A549 (cell line): ENCODE measurements at regions not wholly inside any gene's neighbourhood (a gene's known extent, or its start where the extent isn't known, plus 50 kb on each side); places are given as distances from the start of the nearest gene placed in this dataset.

Experiments
- EP300 ChIP-seq, 2 experiments: fragments of >200 bp; sonication (Bioruptor Twin); formaldehyde crosslinking; IDR thresholded peaks; 2 replicates in 1 of 2; 3 replicates in 1 of 2; pipeline ENCODE4 v1.6.1; 2016 to 2017
- FOSB ChIP-seq: fragments of 250-450 bp; sonication (Bioruptor Pico); IDR thresholded peaks from 2 replicates; pipeline ENCODE4 v1.5.0; 2020; ENCODE audit warnings: mild to moderate bottlenecking, moderate library complexity
- HDAC2 ChIP-seq: fragments of 200-600 bp; sonication (generic); IDR thresholded peaks from 2 replicates; pipeline ENCODE4 v1.6.1; 2016
- NR3C1 ChIP-seq: fragments of >200 bp; sonication (Bioruptor Twin); formaldehyde crosslinking; IDR thresholded peaks from 3 replicates; pipeline ENCODE4 v1.6.1; 2017
- POLR2A ChIP-seq: IDR thresholded peaks from 2 replicates; pipeline ENCODE4 v1.6.1; 2012; ENCODE audit warnings: mild to moderate bottlenecking, low read length
- RAD21 ChIP-seq, 2 experiments: fragments of >200 bp in 1 of 2; sonication (Bioruptor Twin) in 1 of 2; formaldehyde crosslinking in 1 of 2; IDR thresholded peaks in 1 of 2; conservative IDR thresholded peaks in 1 of 2; 2 replicates in 1 of 2; 3 replicates in 1 of 2; pipeline ENCODE4 v1.6.1; 2012 to 2018; ENCODE audit warnings: inconsistent platforms in 1 of 2
- TF ChIP-seq, protein P1 (sequence below): fragments of >200 bp; sonication (Bioruptor Twin); formaldehyde crosslinking; IDR thresholded peaks from 3 replicates; pipeline ENCODE4 v1.5.1; 2016
- TF ChIP-seq, protein P2 (sequence below): IDR thresholded peaks from 2 replicates; pipeline ENCODE4 v1.6.1; 2012
- TF ChIP-seq, protein P3 (sequence below): IDR thresholded peaks from 2 replicates; pipeline ENCODE4 v1.6.1; 2012
- TF ChIP-seq, protein P4 (sequence below): fragments of 450-650 bp; IDR thresholded peaks from 2 replicates; pipeline ENCODE4 v1.6.1; 2014; ENCODE audit warnings: antibody characterized with exemption
- TF ChIP-seq, protein P5 (sequence below): fragments of 200-600 bp; sonication (generic); IDR thresholded peaks from 2 replicates; pipeline ENCODE4 v1.6.1; 2016; ENCODE audit warnings: antibody characterized with exemption, mild to moderate bottlenecking, moderate library complexity

DNA sequence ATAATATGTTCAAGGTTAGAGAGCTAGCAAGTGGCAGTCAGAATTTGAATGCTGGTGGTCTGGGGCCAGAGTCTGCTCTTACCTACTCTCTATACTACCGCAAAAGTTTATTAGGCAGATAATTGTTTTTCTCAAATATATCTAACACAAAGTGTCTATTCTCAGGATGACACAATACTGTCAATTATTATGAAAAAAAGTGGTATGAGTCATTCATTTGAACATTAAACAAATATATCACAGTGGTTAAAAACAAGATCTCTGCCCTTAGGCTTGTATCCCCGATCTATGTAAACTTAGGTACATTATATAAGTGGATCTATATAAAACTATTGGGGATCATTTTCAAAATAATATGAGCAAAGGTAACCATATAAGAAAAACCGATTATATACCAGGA, 354.9 kb downstream of the CETN3 start:
- TF ChIP-seq EP300 (IDR thresholded peaks at IDR 0.05) (no peak), HDAC2 (no peak), POLR2A (no peak), RAD21 (conservative IDR thresholded peaks at IDR 0.05 in 1 of 2, IDR thresholded peaks at IDR 0.05 in 1 of 2) (no peak), FOSB (CRISPR knock-in tag) (no peak), NR3C1 (no peak)
- TF ChIP-seq, protein P1, sequence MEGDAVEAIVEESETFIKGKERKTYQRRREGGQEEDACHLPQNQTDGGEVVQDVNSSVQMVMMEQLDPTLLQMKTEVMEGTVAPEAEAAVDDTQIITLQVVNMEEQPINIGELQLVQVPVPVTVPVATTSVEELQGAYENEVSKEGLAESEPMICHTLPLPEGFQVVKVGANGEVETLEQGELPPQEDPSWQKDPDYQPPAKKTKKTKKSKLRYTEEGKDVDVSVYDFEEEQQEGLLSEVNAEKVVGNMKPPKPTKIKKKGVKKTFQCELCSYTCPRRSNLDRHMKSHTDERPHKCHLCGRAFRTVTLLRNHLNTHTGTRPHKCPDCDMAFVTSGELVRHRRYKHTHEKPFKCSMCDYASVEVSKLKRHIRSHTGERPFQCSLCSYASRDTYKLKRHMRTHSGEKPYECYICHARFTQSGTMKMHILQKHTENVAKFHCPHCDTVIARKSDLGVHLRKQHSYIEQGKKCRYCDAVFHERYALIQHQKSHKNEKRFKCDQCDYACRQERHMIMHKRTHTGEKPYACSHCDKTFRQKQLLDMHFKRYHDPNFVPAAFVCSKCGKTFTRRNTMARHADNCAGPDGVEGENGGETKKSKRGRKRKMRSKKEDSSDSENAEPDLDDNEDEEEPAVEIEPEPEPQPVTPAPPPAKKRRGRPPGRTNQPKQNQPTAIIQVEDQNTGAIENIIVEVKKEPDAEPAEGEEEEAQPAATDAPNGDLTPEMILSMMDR, result no peak
- TF ChIP-seq, protein P2, sequence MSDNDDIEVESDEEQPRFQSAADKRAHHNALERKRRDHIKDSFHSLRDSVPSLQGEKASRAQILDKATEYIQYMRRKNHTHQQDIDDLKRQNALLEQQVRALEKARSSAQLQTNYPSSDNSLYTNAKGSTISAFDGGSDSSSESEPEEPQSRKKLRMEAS, result no peak
- TF ChIP-seq, protein P3, sequence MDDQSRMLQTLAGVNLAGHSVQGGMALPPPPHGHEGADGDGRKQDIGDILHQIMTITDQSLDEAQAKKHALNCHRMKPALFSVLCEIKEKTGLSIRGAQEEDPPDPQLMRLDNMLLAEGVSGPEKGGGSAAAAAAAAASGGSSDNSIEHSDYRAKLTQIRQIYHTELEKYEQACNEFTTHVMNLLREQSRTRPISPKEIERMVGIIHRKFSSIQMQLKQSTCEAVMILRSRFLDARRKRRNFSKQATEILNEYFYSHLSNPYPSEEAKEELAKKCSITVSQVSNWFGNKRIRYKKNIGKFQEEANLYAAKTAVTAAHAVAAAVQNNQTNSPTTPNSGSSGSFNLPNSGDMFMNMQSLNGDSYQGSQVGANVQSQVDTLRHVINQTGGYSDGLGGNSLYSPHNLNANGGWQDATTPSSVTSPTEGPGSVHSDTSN, result no peak
- TF ChIP-seq, protein P4, sequence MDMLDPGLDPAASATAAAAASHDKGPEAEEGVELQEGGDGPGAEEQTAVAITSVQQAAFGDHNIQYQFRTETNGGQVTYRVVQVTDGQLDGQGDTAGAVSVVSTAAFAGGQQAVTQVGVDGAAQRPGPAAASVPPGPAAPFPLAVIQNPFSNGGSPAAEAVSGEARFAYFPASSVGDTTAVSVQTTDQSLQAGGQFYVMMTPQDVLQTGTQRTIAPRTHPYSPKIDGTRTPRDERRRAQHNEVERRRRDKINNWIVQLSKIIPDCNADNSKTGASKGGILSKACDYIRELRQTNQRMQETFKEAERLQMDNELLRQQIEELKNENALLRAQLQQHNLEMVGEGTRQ, result no peak
- TF ChIP-seq, protein P5, sequence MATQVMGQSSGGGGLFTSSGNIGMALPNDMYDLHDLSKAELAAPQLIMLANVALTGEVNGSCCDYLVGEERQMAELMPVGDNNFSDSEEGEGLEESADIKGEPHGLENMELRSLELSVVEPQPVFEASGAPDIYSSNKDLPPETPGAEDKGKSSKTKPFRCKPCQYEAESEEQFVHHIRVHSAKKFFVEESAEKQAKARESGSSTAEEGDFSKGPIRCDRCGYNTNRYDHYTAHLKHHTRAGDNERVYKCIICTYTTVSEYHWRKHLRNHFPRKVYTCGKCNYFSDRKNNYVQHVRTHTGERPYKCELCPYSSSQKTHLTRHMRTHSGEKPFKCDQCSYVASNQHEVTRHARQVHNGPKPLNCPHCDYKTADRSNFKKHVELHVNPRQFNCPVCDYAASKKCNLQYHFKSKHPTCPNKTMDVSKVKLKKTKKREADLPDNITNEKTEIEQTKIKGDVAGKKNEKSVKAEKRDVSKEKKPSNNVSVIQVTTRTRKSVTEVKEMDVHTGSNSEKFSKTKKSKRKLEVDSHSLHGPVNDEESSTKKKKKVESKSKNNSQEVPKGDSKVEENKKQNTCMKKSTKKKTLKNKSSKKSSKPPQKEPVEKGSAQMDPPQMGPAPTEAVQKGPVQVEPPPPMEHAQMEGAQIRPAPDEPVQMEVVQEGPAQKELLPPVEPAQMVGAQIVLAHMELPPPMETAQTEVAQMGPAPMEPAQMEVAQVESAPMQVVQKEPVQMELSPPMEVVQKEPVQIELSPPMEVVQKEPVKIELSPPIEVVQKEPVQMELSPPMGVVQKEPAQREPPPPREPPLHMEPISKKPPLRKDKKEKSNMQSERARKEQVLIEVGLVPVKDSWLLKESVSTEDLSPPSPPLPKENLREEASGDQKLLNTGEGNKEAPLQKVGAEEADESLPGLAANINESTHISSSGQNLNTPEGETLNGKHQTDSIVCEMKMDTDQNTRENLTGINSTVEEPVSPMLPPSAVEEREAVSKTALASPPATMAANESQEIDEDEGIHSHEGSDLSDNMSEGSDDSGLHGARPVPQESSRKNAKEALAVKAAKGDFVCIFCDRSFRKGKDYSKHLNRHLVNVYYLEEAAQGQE, result no peak
